ENCODE measurements at regions not wholly inside any gene's neighbourhood (a gene's known extent, or its start where the extent isn't known, plus 50 kb on each side); places are given as distances from the start of the nearest gene placed in this dataset.

DNA sequence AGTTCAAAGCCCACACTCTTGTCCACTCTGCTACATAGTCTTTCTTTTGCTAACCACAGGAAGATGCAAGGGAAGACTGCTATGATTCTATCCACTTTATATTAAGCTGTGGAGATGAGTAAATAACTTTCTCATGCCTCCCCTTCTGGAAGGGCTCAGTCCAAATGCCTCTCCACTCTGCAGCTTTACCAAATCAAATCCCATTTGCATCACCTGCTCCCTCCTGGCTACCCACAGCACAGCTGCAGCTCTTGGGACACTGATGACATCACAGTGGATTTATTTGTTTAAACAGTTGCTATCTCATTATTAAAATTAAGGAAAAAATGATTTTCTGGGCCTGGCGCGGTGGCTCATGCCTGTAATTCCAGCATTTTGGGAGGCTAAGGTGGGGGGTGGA lies 1544.9 kb upstream of the WWC1 start:
- Histone ChIP-seq H3K27me3 (ENCODE audit: insufficient read depth, low read depth, low read length) (no peaks in the 10 kb centered on the region), H3K9me3 (ENCODE audit: low read length) (no peaks in the 10 kb centered on the region)
- TF ChIP-seq EZH2 (IDR thresholded peaks at IDR 0.05; ENCODE audit: borderline replicate concordance, insufficient read depth, low read length, poor library complexity, severe bottlenecking) (no peak), SMC3 (conservative IDR thresholded peaks at IDR 0.05; ENCODE audit: poor library complexity) (no peak), MXI1 (conservative IDR thresholded peaks at IDR 0.05; ENCODE audit: poor library complexity, severe bottlenecking) (no peak), CTCF (IDR thresholded peaks at IDR 0.05; ENCODE audit: poor library complexity, severe bottlenecking) (no peak), RAD21 (conservative IDR thresholded peaks at IDR 0.05) (no peak), TAF1 (IDR thresholded peaks at IDR 0.05; ENCODE audit: low read depth) (no peak), EP300 (conservative IDR thresholded peaks at IDR 0.05; ENCODE audit: poor library complexity, severe bottlenecking) (no peak), POLR2AphosphoS5 (IDR thresholded peaks at IDR 0.05) (no peak)
- TF ChIP-seq, protein P1, sequence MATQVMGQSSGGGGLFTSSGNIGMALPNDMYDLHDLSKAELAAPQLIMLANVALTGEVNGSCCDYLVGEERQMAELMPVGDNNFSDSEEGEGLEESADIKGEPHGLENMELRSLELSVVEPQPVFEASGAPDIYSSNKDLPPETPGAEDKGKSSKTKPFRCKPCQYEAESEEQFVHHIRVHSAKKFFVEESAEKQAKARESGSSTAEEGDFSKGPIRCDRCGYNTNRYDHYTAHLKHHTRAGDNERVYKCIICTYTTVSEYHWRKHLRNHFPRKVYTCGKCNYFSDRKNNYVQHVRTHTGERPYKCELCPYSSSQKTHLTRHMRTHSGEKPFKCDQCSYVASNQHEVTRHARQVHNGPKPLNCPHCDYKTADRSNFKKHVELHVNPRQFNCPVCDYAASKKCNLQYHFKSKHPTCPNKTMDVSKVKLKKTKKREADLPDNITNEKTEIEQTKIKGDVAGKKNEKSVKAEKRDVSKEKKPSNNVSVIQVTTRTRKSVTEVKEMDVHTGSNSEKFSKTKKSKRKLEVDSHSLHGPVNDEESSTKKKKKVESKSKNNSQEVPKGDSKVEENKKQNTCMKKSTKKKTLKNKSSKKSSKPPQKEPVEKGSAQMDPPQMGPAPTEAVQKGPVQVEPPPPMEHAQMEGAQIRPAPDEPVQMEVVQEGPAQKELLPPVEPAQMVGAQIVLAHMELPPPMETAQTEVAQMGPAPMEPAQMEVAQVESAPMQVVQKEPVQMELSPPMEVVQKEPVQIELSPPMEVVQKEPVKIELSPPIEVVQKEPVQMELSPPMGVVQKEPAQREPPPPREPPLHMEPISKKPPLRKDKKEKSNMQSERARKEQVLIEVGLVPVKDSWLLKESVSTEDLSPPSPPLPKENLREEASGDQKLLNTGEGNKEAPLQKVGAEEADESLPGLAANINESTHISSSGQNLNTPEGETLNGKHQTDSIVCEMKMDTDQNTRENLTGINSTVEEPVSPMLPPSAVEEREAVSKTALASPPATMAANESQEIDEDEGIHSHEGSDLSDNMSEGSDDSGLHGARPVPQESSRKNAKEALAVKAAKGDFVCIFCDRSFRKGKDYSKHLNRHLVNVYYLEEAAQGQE (IDR thresholded peaks at IDR 0.05; ENCODE audit: borderline replicate concordance), result no peak

DNA sequence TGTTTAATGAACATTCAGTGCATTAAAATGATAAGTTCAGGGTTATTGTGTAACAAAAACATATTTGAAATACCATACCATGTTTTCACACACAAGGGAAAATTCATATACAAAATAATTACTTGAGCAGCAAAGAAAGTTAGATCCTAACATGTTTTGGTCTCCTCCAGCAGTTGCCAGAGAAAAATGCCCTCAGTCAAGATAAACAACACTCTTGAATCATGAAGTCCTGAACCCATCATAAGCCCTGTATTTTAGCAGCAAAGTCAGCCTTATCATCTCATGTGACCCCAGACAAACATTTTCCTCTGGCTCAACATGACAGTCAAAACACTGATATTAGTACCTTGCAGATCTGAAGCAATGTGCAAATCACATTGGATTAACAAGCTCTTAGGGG lies 1541.1 kb upstream of the WWC1 start:
- no peaks in the 10 kb centered on the region for H3K36me3 ChIP-seq (ENCODE audit: insufficient read depth, low read length)
- no peaks in the 10 kb centered on the region for H3K9me3 ChIP-seq (ENCODE audit: low read length)
- H3K4me2 ChIP-seq (ENCODE audit: low read length), result no peak overlapping the region
- TF ChIP-seq, protein P1 (IDR thresholded peaks at IDR 0.05; ENCODE audit: borderline replicate concordance), result no peak
- no peak for TF ChIP-seq POLR2AphosphoS5 (IDR thresholded peaks at IDR 0.05)
- TF ChIP-seq MXI1 (conservative IDR thresholded peaks at IDR 0.05; ENCODE audit: poor library complexity, severe bottlenecking), result no peak
- no peak for TF ChIP-seq EZH2 (IDR thresholded peaks at IDR 0.05; ENCODE audit: borderline replicate concordance, insufficient read depth, low read length, poor library complexity, severe bottlenecking)
- no peak for TF ChIP-seq TAF1 (IDR thresholded peaks at IDR 0.05; ENCODE audit: low read depth)
- no peak for TF ChIP-seq RAD21 (conservative IDR thresholded peaks at IDR 0.05)
- no peak for TF ChIP-seq CTCF (IDR thresholded peaks at IDR 0.05; ENCODE audit: poor library complexity, severe bottlenecking)
- no peak for TF ChIP-seq EP300 (conservative IDR thresholded peaks at IDR 0.05; ENCODE audit: poor library complexity, severe bottlenecking)
- no peak for TF ChIP-seq SMC3 (conservative IDR thresholded peaks at IDR 0.05; ENCODE audit: poor library complexity)
- no peak overlapping the region for H3K4me3 ChIP-seq (ENCODE audit: low read length)
- H2AFZ ChIP-seq (ENCODE audit: low read depth, low read length), result no peak overlapping the region
- H3K27ac ChIP-seq (ENCODE audit: low read length), result no peak overlapping the region
- no peaks in the 10 kb centered on the region for H3K79me2 ChIP-seq (replicated peaks; ENCODE audit: insufficient read depth, low read length)
- no peaks in the 10 kb centered on the region for H3F3A ChIP-seq (ENCODE audit: insufficient read depth, low read length, poor library complexity, severe bottlenecking)
- H3K9ac ChIP-seq (ENCODE audit: low read length), result no peak overlapping the region
- H4K20me1 ChIP-seq (ENCODE audit: insufficient read depth), result no peaks in the 10 kb centered on the region
- H3K9me2 ChIP-seq (ENCODE audit: insufficient read depth, low read length), result no peaks in the 10 kb centered on the region
- H3K27me3 ChIP-seq (ENCODE audit: insufficient read depth, low read depth, low read length), result no peaks in the 10 kb centered on the region

More for the DNA sequence above, 1544.9 kb upstream of the WWC1 start:
- Histone ChIP-seq H3K9me2 (ENCODE audit: insufficient read depth, low read length) (no peaks in the 10 kb centered on the region), H3F3A (ENCODE audit: insufficient read depth, low read length, poor library complexity, severe bottlenecking) (no peaks in the 10 kb centered on the region), H3K36me3 (ENCODE audit: insufficient read depth, low read length) (no peaks in the 10 kb centered on the region), H3K27ac (ENCODE audit: low read length) (no peak overlapping the region), H3K79me2 (replicated peaks; ENCODE audit: insufficient read depth, low read length) (no peaks in the 10 kb centered on the region), H3K9ac (ENCODE audit: low read length) (no peak overlapping the region), H3K4me2 (ENCODE audit: low read length) (no peak overlapping the region), H2AFZ (ENCODE audit: low read depth, low read length) (no peak overlapping the region), H3K4me3 (ENCODE audit: low read length) (no peak overlapping the region), H4K20me1 (ENCODE audit: insufficient read depth) (no peaks in the 10 kb centered on the region)
